T-helper 2 cell treated with Interferon-gamma antibody and Interleukin-4, amounts not matched to agents 5 μg/mL and 100 μg/mL, for 36 hours (primary cell): ENCODE measurements at regions not wholly inside any gene's neighbourhood (a gene's known extent, or its start where the extent isn't known, plus 50 kb on each side); places are given as distances from the start of the nearest gene placed in this dataset.

Source experiments
- DNase-seq: peaks from one replicate; pipeline ENCODE4 v3.0.0; 2021; ENCODE audit warnings: low spot score
- H3K27ac Mint-ChIP-seq: one replicate; pipeline ENCODE4 v1.8.0; 2021; ENCODE audit warnings: mild to moderate bottlenecking, mixed read lengths
- H3K27me3 Mint-ChIP-seq: one replicate; pipeline ENCODE4 v1.8.0; 2021; ENCODE audit warnings: low read depth, mixed read lengths
- H3K36me3 Mint-ChIP-seq: one replicate; pipeline ENCODE4 v1.8.0; 2021; ENCODE audit warnings: low read depth, mixed read lengths
- H3K4me1 Mint-ChIP-seq: one replicate; pipeline ENCODE4 v1.8.0; 2021; ENCODE audit warnings: low read depth, mixed read lengths
- H3K4me3 Mint-ChIP-seq: one replicate; pipeline ENCODE4 v1.8.0; 2022; ENCODE audit warnings: mild to moderate bottlenecking, moderate library complexity, mixed read lengths
- H3K9me3 Mint-ChIP-seq: one replicate; pipeline ENCODE4 v1.8.0; 2021; ENCODE audit warnings: mixed read lengths

- no peak overlapping the region for H3K27ac Mint-ChIP-seq
- DNase-seq = no peak
- H3K4me3 Mint-ChIP-seq = no peak overlapping the region
- no peaks in the 10 kb centered on the region for H3K36me3 Mint-ChIP-seq
- no peaks in the 10 kb centered on the region for H3K4me1 Mint-ChIP-seq
- H3K27me3 Mint-ChIP-seq = no peaks in the 10 kb centered on the region
- H3K9me3 Mint-ChIP-seq = peaks cover 25% of the 10 kb centered on the region
Measured at GRCh38 chr14:82104013-82104412, 570.4 kb upstream of the SEL1L start.

- no peak for DNase-seq
- Mint-ChIP-seq H3K4me3 (no peak overlapping the region), H3K27me3 (no peaks in the 10 kb centered on the region), H3K9me3 (peaks cover 7% of the 10 kb centered on the region), H3K27ac (no peak overlapping the region), H3K36me3 (no peaks in the 10 kb centered on the region), H3K4me1 (no peaks in the 10 kb centered on the region)
Measured at GRCh38 chr14:82112210-82112839, 578.7 kb upstream of the SEL1L start.

GRCh38 chr14:82113007-82113406, 579.4 kb upstream of the SEL1L start:
- Mint-ChIP-seq H3K4me1 (no peaks in the 10 kb centered on the region), H3K27me3 (no peaks in the 10 kb centered on the region), H3K4me3 (no peak overlapping the region), H3K36me3 (no peaks in the 10 kb centered on the region), H3K9me3 (peaks cover 11% of the 10 kb centered on the region), H3K27ac (no peak overlapping the region)
- no peak for DNase-seq

DNA sequence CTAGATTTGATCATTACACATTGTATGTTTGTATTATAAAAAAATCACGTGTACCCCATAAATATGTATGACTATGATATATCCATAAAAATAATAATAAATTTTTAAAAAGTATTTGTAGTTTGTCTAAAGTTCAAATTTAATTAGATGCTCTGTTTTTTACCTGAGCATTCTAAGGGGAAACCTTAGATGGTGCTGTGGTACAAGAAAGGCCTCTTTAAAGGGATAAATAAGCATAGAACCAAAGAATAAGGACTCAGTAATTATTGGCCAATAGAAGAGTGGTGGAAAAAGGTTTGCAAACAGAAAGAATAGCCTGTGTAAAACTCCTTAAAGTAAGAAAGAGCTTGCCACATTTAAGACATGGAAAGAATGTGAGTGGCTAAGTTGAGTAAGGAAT, 580.1 kb upstream of the SEL1L start:
- no peaks in the 10 kb centered on the region for H3K36me3 Mint-ChIP-seq
- H3K27me3 Mint-ChIP-seq = no peaks in the 10 kb centered on the region
- peaks cover 12% of the 10 kb centered on the region for H3K9me3 Mint-ChIP-seq
- H3K4me1 Mint-ChIP-seq = no peaks in the 10 kb centered on the region
- no peak for DNase-seq
- H3K27ac Mint-ChIP-seq = no peak overlapping the region
- no peak overlapping the region for H3K4me3 Mint-ChIP-seq

DNA sequence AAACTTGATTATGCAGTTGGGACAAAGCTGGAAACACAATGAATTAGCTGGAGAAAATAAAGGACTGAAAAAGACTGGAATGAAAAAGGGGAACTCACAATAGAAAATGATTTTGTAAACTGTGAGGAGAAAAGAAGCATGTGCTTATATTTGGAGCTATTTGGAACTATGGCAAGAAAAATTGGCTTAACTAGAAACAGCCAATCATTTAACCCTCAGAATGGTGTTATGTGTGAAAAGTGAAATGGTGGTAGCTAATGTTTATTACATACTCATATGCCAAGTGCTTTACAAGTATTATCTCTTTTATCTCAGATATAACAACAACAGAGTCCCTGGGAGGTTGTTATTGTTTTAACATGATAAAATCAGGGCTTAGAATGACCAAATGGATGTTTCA, 583.1 kb upstream of the SEL1L start:
- Mint-ChIP-seq H3K9me3 (peaks cover 17% of the 10 kb centered on the region), H3K27me3 (no peaks in the 10 kb centered on the region), H3K27ac (no peak overlapping the region), H3K4me1 (no peaks in the 10 kb centered on the region), H3K36me3 (no peaks in the 10 kb centered on the region), H3K4me3 (no peak overlapping the region)
- DNase-seq = no peak

GRCh38 chr14:82122655-82123054, 589.0 kb upstream of the SEL1L start:
- Mint-ChIP-seq H3K36me3 (no peaks in the 10 kb centered on the region), H3K4me1 (no peaks in the 10 kb centered on the region), H3K27ac (no peak overlapping the region), H3K27me3 (no peaks in the 10 kb centered on the region), H3K9me3 (peaks cover 13% of the 10 kb centered on the region), H3K4me3 (no peak overlapping the region)
- DNase-seq = no peak

- Mint-ChIP-seq H3K27me3 (no peaks in the 10 kb centered on the region), H3K4me3 (no peak overlapping the region), H3K4me1 (no peaks in the 10 kb centered on the region), H3K9me3 (peaks cover 10% of the 10 kb centered on the region), H3K36me3 (no peaks in the 10 kb centered on the region), H3K27ac (no peak overlapping the region)
- no peak for DNase-seq
Measured at GRCh38 chr14:82124511-82124910, 590.9 kb upstream of the SEL1L start.

DNA sequence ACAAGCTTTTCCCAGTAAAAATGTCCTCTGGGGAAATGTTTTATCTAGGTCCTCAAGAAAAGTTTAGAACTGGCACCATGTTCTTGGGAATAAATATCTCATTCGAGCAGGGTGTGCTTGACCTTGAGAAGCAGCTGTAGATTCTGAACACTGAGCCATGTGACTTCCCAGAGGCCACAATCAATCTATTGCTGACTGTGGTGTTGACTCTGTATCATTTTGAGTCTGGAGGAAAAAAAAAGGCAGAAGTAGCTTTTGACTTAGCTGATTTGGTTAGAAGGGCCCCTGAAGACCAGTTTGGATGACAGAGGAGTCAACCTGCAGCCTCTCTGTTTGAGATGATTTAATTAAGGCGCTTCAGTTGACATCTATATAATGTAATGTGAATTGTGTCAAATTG, 592.4 kb upstream of the SEL1L start:
- Mint-ChIP-seq H3K36me3 (no peaks in the 10 kb centered on the region), H3K27ac (no peak overlapping the region), H3K9me3 (peaks cover 10% of the 10 kb centered on the region), H3K4me3 (no peak overlapping the region), H3K4me1 (no peaks in the 10 kb centered on the region), H3K27me3 (no peaks in the 10 kb centered on the region)
- no peak for DNase-seq

DNA sequence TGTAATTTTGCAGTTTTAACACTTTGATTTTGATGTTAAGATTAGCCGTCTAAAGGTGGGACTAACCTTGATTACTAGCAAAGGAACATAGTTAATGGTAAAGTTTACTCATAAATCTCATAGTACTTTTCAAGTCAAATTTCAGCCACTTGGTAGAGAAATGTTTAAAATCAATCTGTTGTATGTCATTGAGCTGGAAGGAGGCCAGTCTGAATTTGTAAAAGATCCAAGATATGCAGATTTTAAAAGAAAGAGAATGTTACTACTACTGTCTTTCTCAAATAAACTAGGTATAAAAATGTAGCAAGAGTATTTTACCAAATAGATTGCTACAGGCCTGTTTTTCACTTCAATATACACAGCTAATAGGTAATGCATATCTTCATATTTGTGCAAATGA, 600.8 kb upstream of the SEL1L start:
- H3K36me3 Mint-ChIP-seq = no peaks in the 10 kb centered on the region
- no peak overlapping the region for H3K4me3 Mint-ChIP-seq
- peaks cover 14% of the 10 kb centered on the region for H3K9me3 Mint-ChIP-seq
- H3K4me1 Mint-ChIP-seq = no peaks in the 10 kb centered on the region
- H3K27me3 Mint-ChIP-seq = no peaks in the 10 kb centered on the region
- DNase-seq = no peak
- H3K27ac Mint-ChIP-seq = no peak overlapping the region

DNA sequence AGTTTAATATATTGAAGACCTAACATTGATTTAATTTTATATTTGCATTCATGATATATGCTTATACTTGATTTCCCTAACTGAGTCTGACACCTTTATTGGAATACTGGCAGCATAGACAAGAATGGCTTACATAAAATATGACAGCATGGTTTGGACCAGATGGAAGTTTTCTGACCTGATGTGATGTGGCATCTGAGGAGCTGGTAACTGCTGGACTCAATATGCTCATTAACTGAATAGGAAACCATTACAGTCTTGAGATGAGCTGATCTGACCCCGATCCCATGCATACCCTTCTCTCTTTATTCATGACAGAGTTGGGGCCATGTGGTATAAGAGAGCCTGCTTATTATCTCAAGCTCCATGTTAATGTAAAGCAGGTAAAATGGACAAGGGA, 604.8 kb upstream of the SEL1L start:
- Mint-ChIP-seq H3K36me3 (no peaks in the 10 kb centered on the region), H3K4me1 (no peaks in the 10 kb centered on the region), H3K9me3 (peaks cover 27% of the 10 kb centered on the region), H3K27ac (no peak overlapping the region), H3K27me3 (no peaks in the 10 kb centered on the region), H3K4me3 (no peak overlapping the region)
- no peak for DNase-seq

GRCh38 chr14:82146846-82147245, 613.2 kb upstream of the SEL1L start:
- Mint-ChIP-seq H3K27me3 (no peaks in the 10 kb centered on the region), H3K9me3 (peaks cover 21% of the 10 kb centered on the region), H3K36me3 (no peaks in the 10 kb centered on the region), H3K27ac (no peak overlapping the region), H3K4me1 (no peaks in the 10 kb centered on the region), H3K4me3 (no peak overlapping the region)
- DNase-seq = no peak

GRCh38 chr14:82153689-82154088, 620.0 kb upstream of the SEL1L start:
- Mint-ChIP-seq H3K27me3 (no peaks in the 10 kb centered on the region), H3K9me3 (peaks cover 14% of the 10 kb centered on the region), H3K4me1 (no peaks in the 10 kb centered on the region), H3K27ac (no peak overlapping the region), H3K36me3 (no peaks in the 10 kb centered on the region), H3K4me3 (no peak overlapping the region)
- DNase-seq = no peak

DNA sequence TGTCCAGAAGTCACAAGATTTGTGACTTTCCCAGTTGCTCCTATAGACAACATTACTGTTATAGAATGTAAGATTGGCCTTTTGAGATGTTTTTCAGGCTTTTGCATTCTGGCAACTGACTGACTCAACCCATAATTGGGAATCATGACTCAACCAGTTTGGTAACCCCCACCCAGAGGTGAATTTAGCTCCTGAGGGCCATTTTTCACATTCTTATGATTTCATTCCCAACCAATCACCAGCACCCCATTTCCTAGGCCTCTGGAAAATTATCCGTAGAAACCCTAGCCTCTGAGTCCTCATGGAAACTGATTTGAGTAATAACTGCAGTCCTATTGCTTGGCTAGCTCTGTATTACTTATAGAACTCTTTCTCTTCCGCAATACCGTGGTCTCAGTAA, 626.0 kb upstream of the SEL1L start:
- Mint-ChIP-seq H3K36me3 (no peaks in the 10 kb centered on the region), H3K9me3 (peaks cover 38% of the 10 kb centered on the region), H3K27me3 (no peaks in the 10 kb centered on the region), H3K4me3 (no peak overlapping the region), H3K27ac (no peak overlapping the region), H3K4me1 (no peaks in the 10 kb centered on the region)
- DNase-seq = no peak

- H3K4me1 Mint-ChIP-seq = no peaks in the 10 kb centered on the region
- H3K27me3 Mint-ChIP-seq = no peaks in the 10 kb centered on the region
- peaks cover 33% of the 10 kb centered on the region for H3K9me3 Mint-ChIP-seq
- H3K36me3 Mint-ChIP-seq = no peaks in the 10 kb centered on the region
- no peak for DNase-seq
- no peak overlapping the region for H3K4me3 Mint-ChIP-seq
- no peak overlapping the region for H3K27ac Mint-ChIP-seq
Measured at GRCh38 chr14:82180139-82180538, 646.5 kb upstream of the SEL1L start.

- Mint-ChIP-seq H3K4me1 (no peaks in the 10 kb centered on the region), H3K27me3 (no peaks in the 10 kb centered on the region), H3K36me3 (no peaks in the 10 kb centered on the region), H3K4me3 (no peak overlapping the region), H3K9me3 (peaks cover 22% of the 10 kb centered on the region), H3K27ac (no peak overlapping the region)
- no peak for DNase-seq
Measured at GRCh38 chr14:82182646-82183045, 649.0 kb upstream of the SEL1L start.
